Lower leg skin (tissue), 3 donors: ENCODE measurements at regions not wholly inside any gene's neighbourhood (a gene's known extent, or its start where the extent isn't known, plus 50 kb on each side); places are given as distances from the start of the nearest gene placed in this dataset.

Source experiments
- POLR2A ChIP-seq, 2 donors: fragments of 450-650 bp; IDR thresholded peaks; one replicate each; pipeline ENCODE4 v1.6.1; 2016 to 2017; ENCODE audit warnings: antibody characterized with exemption in 2 of 2, mild to moderate bottlenecking in 1 of 2, moderate library complexity in 1 of 2
- TF ChIP-seq, protein P1 (sequence below), 3 donors: fragments of 450-650 bp; IDR thresholded peaks; one replicate each; pipeline ENCODE4 v1.5.1; 2016; ENCODE audit warnings: antibody characterized with exemption in 3 of 3, mild to moderate bottlenecking in 3 of 3, moderate library complexity in 2 of 3

- TF ChIP-seq, protein P1, sequence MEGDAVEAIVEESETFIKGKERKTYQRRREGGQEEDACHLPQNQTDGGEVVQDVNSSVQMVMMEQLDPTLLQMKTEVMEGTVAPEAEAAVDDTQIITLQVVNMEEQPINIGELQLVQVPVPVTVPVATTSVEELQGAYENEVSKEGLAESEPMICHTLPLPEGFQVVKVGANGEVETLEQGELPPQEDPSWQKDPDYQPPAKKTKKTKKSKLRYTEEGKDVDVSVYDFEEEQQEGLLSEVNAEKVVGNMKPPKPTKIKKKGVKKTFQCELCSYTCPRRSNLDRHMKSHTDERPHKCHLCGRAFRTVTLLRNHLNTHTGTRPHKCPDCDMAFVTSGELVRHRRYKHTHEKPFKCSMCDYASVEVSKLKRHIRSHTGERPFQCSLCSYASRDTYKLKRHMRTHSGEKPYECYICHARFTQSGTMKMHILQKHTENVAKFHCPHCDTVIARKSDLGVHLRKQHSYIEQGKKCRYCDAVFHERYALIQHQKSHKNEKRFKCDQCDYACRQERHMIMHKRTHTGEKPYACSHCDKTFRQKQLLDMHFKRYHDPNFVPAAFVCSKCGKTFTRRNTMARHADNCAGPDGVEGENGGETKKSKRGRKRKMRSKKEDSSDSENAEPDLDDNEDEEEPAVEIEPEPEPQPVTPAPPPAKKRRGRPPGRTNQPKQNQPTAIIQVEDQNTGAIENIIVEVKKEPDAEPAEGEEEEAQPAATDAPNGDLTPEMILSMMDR (IDR thresholded peaks at IDR 0.05) = no peak
- TF ChIP-seq POLR2A (IDR thresholded peaks at IDR 0.05) = no peak
Measured at GRCh38 chr16:9407206-9407758, 315.8 kb downstream of the HAPSTR1 start.
